PC-9 (cell line): ENCODE measurements at regions not wholly inside any gene's neighbourhood (a gene's known extent, or its start where the extent isn't known, plus 50 kb on each side); places are given as distances from the start of the nearest gene placed in this dataset.
A peak's percentile ranks its signal among the peaks of the same experiment; 100 is the strongest.

Source experiments
- BruUV-seq: library from RNA; stranded (reverse); fragments of 400-500 nt; replicated peaks from 2 replicates; lab custom pipeline; 2021; lab: Mats Ljungman, UMichigan
- CTCF ChIA-PET: fragments of 300-600 bp; sonication (Branson Sonifier 250); formaldehyde crosslinking; loops from one replicate; lab custom pipeline; 2022; ENCODE audit warnings: antibody characterized with exemption; lab: Charles Lee
- POLR2A ChIA-PET: fragments of 300-600 bp; sonication (Branson Sonifier 250); formaldehyde crosslinking; loops from one replicate; lab custom pipeline; 2022; ENCODE audit warnings: antibody characterized with exemption; ENCODE audit not compliant: unreplicated experiment; lab: Charles Lee
- DNase-seq, 2 experiments: peaks; one replicate each; pipeline versions ENCODE4 v3.0.0 to v3.0.0-alpha.2; 2015 to 2022; ENCODE audit warnings: mixed read lengths in 1 of 2
- H2AFZ ChIP-seq: fragments of 200-600 bp; sonication (generic); 2 replicates; pipeline ENCODE4 v1.8.1; 2017; ENCODE audit warnings: antibody characterized with exemption
- H3F3A ChIP-seq: fragments of 200-600 bp; sonication (generic); 2 replicates; pipeline ENCODE4 v1.8.1; 2017; ENCODE audit warnings: antibody characterized with exemption, mild to moderate bottlenecking, low read depth; ENCODE audit not compliant: insufficient read depth
- H3K27ac ChIP-seq: fragments of 200-600 bp; sonication (generic); 2 replicates; pipeline ENCODE4 v1.6.1; 2016; ENCODE audit warnings: mixed run types
- H3K27me3 ChIP-seq: fragments of 200-600 bp; sonication (generic); 2 replicates; pipeline ENCODE4 v1.6.1; 2016; ENCODE audit warnings: low read depth, mixed run types; ENCODE audit not compliant: insufficient read depth
- H3K36me3 ChIP-seq: fragments of 200-600 bp; sonication (generic); 2 replicates; pipeline ENCODE4 v1.6.1; 2016; ENCODE audit warnings: low read depth, mixed run types
- H3K4me1 ChIP-seq: fragments of 200-600 bp; sonication (generic); replicated peaks from 2 replicates; pipeline ENCODE4 v1.6.1; 2016; ENCODE audit warnings: mixed run types; ENCODE audit not compliant: insufficient read depth
- H3K4me2 ChIP-seq: fragments of 200-600 bp; sonication (generic); 2 replicates; pipeline ENCODE4 v1.6.1; 2017; ENCODE audit warnings: mixed run types
- H3K4me3 ChIP-seq: fragments of 200-600 bp; sonication (generic); 2 replicates; pipeline ENCODE4 v1.6.1; 2016; ENCODE audit warnings: mixed run types
- H3K79me2 ChIP-seq: fragments of 200-600 bp; sonication (generic); 2 replicates; pipeline ENCODE4 v1.6.1; 2017; ENCODE audit warnings: low read depth, mixed run types
- H3K9me2 ChIP-seq: fragments of 200-600 bp; sonication (generic); 2 replicates; pipeline ENCODE4 v1.8.1; 2017; ENCODE audit warnings: mild to moderate bottlenecking; ENCODE audit not compliant: insufficient read depth
- H3K9me3 ChIP-seq: fragments of 200-600 bp; sonication (generic); 2 replicates; pipeline ENCODE4 v1.8.1; 2016; ENCODE audit warnings: low read depth; ENCODE audit not compliant: insufficient read depth
- H4K20me1 ChIP-seq: fragments of 200-600 bp; sonication (generic); 2 replicates; pipeline ENCODE4 v1.8.1; 2017; ENCODE audit not compliant: insufficient read depth
- EZH2 ChIP-seq: fragments of 200-600 bp; sonication (generic); IDR thresholded peaks from 2 replicates; pipeline ENCODE4 v1.8.0; 2017; ENCODE audit warnings: antibody characterized with exemption, low read depth
- intact Hi-C: fragments of 100-400 bp; cut with micrococcal nuclease; formaldehyde crosslinking; loops from one replicate; pipeline ENCODE4 v1.10.0; 2022; ENCODE audit not compliant: unreplicated experiment
- TF ChIP-seq, protein P1 (sequence below): fragments of 200-600 bp; sonication (generic); conservative IDR thresholded peaks from 2 replicates; pipeline ENCODE4 v1.6.1; 2017; ENCODE audit warnings: mixed run types, antibody characterized with exemption, mild to moderate bottlenecking, moderate library complexity

GRCh38 chr22:47337161-47337621 is 574.7 kb downstream of the TBC1D22A start:
- no TSS peak for BruUV-seq
- intact Hi-C loops, result loop anchor here (1.0 kb wide), 1 partner anchor 8 kb away; no protein-coding TSS in a partner anchor

GRCh38 chr22:47335958-47336357 is 573.5 kb downstream of the TBC1D22A start:
- H3K4me2 ChIP-seq, result no peak overlapping the region
- intact Hi-C loops, result no loop called here
- DNase-seq, result no peak
- H3K27me3 ChIP-seq, result peaks cover 17% of the 10 kb centered on the region
- H3K4me1 ChIP-seq, result no peaks in the 10 kb centered on the region
- TF ChIP-seq, protein P1, sequence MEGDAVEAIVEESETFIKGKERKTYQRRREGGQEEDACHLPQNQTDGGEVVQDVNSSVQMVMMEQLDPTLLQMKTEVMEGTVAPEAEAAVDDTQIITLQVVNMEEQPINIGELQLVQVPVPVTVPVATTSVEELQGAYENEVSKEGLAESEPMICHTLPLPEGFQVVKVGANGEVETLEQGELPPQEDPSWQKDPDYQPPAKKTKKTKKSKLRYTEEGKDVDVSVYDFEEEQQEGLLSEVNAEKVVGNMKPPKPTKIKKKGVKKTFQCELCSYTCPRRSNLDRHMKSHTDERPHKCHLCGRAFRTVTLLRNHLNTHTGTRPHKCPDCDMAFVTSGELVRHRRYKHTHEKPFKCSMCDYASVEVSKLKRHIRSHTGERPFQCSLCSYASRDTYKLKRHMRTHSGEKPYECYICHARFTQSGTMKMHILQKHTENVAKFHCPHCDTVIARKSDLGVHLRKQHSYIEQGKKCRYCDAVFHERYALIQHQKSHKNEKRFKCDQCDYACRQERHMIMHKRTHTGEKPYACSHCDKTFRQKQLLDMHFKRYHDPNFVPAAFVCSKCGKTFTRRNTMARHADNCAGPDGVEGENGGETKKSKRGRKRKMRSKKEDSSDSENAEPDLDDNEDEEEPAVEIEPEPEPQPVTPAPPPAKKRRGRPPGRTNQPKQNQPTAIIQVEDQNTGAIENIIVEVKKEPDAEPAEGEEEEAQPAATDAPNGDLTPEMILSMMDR, result no peak
- no peak for TF ChIP-seq EZH2
- no peaks in the 10 kb centered on the region for H3K36me3 ChIP-seq
- no peaks in the 10 kb centered on the region for H3F3A ChIP-seq
- no peaks in the 10 kb centered on the region for H3K79me2 ChIP-seq
- no TSS peak for BruUV-seq
- no peak overlapping the region for H3K4me3 ChIP-seq
- H3K9me2 ChIP-seq, result no peaks in the 10 kb centered on the region
- H3K27ac ChIP-seq, result no peak overlapping the region
- ChIA-PET CTCF (no interaction called here), POLR2A (no interaction called here)
- no peak overlapping the region for H2AFZ ChIP-seq
- H4K20me1 ChIP-seq, result no peaks in the 10 kb centered on the region
- no peaks in the 10 kb centered on the region; the same call in 1 of the 2 replicates for H3K9me3 ChIP-seq

More at GRCh38 chr22:47337161-47337621, 574.7 kb downstream of the TBC1D22A start:
- Histone ChIP-seq H3K27me3 (peaks cover 30% of the 10 kb centered on the region), H3K4me2 (peak overlapping the region; percentile 67), H2AFZ (peak overlapping the region; percentile 68), H3K36me3 (no peaks in the 10 kb centered on the region), H3K9me3 (no peaks in the 10 kb centered on the region; the same call in 1 of the 2 replicates), H3K4me1 (no peaks in the 10 kb centered on the region), H3K79me2 (no peaks in the 10 kb centered on the region), H3F3A (no peaks in the 10 kb centered on the region), H3K9me2 (no peaks in the 10 kb centered on the region), H3K27ac (no peak overlapping the region), H4K20me1 (no peaks in the 10 kb centered on the region), H3K4me3 (peak overlapping the region; percentile 40; the same call in 1 of the 2 replicates)
- TF ChIP-seq, protein P1, result no peak
- TF ChIP-seq EZH2, result no peak
- ChIA-PET POLR2A (interaction anchor here (0.5 kb wide), 2 partner anchors 13 to 47 kb away, joined by 3 to 25 read pairs; no protein-coding TSS in a partner anchor), CTCF (no interaction called here)
- DNase-seq, result peak; percentile 72 to 73

GRCh38 chr22:47335460-47335859 is 573.0 kb downstream of the TBC1D22A start:
- DNase-seq, result no peak
- Histone ChIP-seq H3K4me2 (no peak overlapping the region), H3F3A (no peaks in the 10 kb centered on the region), H3K9me2 (no peaks in the 10 kb centered on the region), H3K79me2 (no peaks in the 10 kb centered on the region), H3K9me3 (no peaks in the 10 kb centered on the region), H3K4me1 (no peaks in the 10 kb centered on the region), H3K4me3 (no peak overlapping the region), H3K36me3 (no peaks in the 10 kb centered on the region), H4K20me1 (no peaks in the 10 kb centered on the region), H3K27ac (no peak overlapping the region), H2AFZ (no peak overlapping the region), H3K27me3 (peaks cover 16% of the 10 kb centered on the region)
- TF ChIP-seq EZH2, result no peak
- TF ChIP-seq, protein P1, result no peak
- intact Hi-C loops, result no loop called here
- POLR2A ChIA-PET, result no interaction called here
- BruUV-seq, result no TSS peak
- CTCF ChIA-PET, result no interaction called here
